Choroid plexus epithelial cell (primary cell): ENCODE measurements at regions not wholly inside any gene's neighbourhood (a gene's known extent, or its start where the extent isn't known, plus 50 kb on each side); places are given as distances from the start of the nearest gene placed in this dataset.

Experiments used
- DNase-seq: peaks from one replicate; pipeline ENCODE4 v3.0.0-alpha.2; 2010; ENCODE audit warnings: low read depth
- H3K4me3 ChIP-seq: 2 replicates; pipeline ENCODE4 v1.5.1; 2011; ENCODE audit warnings: low read depth, mild to moderate bottlenecking, control low read depth, low read length, moderate library complexity
- CTCF ChIP-seq: conservative IDR thresholded peaks from 2 replicates; pipeline ENCODE4 v1.5.1; 2011; ENCODE audit warnings: low read depth, mild to moderate bottlenecking, control low read depth, inconsistent platforms, low read length, moderate library complexity

DNA sequence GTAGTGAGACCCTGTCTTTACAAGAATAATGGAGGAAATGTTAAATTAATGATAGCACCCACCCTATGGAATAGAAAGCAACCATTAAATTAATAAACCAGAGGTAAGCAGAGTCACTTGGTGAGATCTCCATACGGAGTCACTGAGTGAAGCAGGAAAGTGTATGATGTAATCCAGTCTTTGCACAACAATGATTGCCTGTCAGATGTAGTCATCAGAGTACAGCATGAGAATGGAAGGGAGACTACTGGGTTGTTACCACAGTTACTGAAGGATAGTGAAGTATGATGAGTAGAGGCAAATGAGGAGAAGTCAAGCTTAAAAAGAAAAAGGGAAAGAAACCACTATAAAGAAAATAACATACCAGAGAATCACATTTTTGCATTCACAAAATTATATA, 371.9 kb upstream of the SHH start:
- TF ChIP-seq CTCF: no peak
- no peak overlapping the region for H3K4me3 ChIP-seq
- no peak for DNase-seq

DNA sequence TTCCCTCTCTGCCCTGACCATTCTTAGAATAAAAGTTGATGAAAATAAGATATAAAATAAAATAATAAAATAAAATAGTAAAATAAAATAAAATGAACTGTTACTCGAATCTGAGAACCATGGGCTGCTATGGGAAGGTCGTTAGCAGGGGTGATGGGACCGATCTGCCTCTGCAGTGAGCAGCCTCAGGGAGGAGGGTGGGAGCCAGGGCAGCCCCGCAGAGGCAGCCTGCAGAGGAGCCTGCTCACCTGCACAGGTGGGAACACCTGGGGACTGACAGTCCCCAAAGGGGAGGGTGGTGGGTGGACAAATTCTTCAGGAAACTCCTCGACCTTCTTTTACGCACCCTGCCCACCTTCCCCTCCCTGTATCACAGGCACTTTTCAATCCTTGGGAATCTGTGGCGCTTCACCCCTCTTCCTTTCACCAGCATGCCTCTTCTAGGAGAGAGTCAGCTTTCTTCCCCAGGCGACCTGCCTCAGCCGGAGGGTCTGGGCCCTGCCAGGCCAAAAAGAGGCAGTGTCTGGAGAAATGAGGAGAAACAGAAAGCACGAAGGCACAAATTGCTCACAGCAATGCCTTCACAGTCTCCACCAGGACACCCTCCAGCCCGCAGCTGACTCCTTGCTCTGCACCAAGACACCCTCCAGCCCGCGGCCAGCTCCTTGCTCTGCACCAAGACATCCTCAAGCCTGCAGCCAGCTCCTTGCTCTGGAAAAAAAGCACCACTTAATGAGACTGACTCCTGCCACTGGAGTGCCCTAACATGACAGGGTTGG, 368.4 kb upstream of the SHH start:
- no peak for DNase-seq
- no peak overlapping the region for H3K4me3 ChIP-seq
- no peak for TF ChIP-seq CTCF

DNA sequence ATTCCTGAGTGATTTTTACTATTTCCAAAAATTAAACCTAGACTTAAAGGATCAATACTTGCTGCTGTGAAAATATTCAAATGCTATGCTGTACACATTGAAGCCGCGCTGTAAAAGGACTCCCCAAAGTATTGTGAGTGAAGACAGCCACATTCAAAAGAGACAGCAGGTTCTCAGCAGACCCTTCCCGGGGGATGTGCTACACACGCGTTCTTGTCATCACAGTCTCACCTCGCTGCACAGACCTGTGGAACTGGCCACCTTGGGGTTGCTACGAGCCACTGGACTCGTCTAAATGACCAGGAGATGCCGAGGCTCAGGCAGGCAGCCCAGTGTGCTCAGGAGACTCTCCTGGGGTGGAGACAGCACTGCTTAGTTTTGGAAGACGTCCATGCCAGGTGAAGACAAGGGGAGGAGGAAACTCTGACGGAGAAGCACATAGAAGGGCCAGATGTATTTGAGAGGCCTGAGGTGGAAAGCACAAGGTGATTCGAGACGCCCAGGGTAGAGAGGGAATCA, 367.7 kb upstream of the SHH start:
- no peak for DNase-seq
- H3K4me3 ChIP-seq: no peak overlapping the region
- no peak for TF ChIP-seq CTCF

- TF ChIP-seq CTCF: no peak
- H3K4me3 ChIP-seq: no peak overlapping the region
- no peak for DNase-seq
Measured at GRCh38 chr7:156178857-156179256, 366.6 kb upstream of the SHH start.

GRCh38 chr7:156178214-156178613, 366.0 kb upstream of the SHH start:
- no peak for TF ChIP-seq CTCF
- no peak overlapping the region for H3K4me3 ChIP-seq
- DNase-seq: no peak

GRCh38 chr7:156177422-156178055, 365.3 kb upstream of the SHH start:
- TF ChIP-seq CTCF: no peak
- no peak overlapping the region for H3K4me3 ChIP-seq
- DNase-seq: no peak

- H3K4me3 ChIP-seq: no peak overlapping the region
- DNase-seq: no peak
- TF ChIP-seq CTCF: no peak
Measured at GRCh38 chr7:156176039-156176438, 363.8 kb upstream of the SHH start.
